RWPE1 (cell line): ENCODE measurements at regions not wholly inside any gene's neighbourhood (a gene's known extent, or its start where the extent isn't known, plus 50 kb on each side); places are given as distances from the start of the nearest gene placed in this dataset.

Experiments used
- CTCF ChIA-PET: fragments of 350-600 bp; sonication (Branson Sonifier 250); formaldehyde crosslinking; extraction: SDS; loops from one replicate; lab custom pipeline; 2021; lab: Yijun Ruan, JAX
- POLR2A ChIA-PET: fragments of 400-600 bp; formaldehyde crosslinking; extraction: SDS; loops from one replicate; lab custom pipeline; 2020; ENCODE audit warnings: antibody characterized with exemption; ENCODE audit not compliant: low non-redundant PET; lab: Yijun Ruan, JAX
- DNase-seq: peaks from one replicate; pipeline ENCODE4 v3.0.0; 2012; ENCODE audit warnings: low spot score
- H3K27ac ChIP-seq: fragments of 450-650 bp; 2 replicates; pipeline ENCODE4 v1.5.1; 2017
- CTCF ChIP-seq: fragments of 450-650 bp; conservative IDR thresholded peaks from 2 replicates; pipeline ENCODE4 v1.5.1; 2017; ENCODE audit warnings: low read depth, mild to moderate bottlenecking

GRCh38 chr16:54431041-54431996 is 144.7 kb upstream of the IRX3 start:
- ChIA-PET POLR2A (no interaction called here), CTCF (interaction anchor here (1.0 kb wide), 1 partner anchor 149 kb away, joined by 4 read pairs; no protein-coding TSS in a partner anchor)
- no peak for DNase-seq
- H3K27ac ChIP-seq: no peak overlapping the region
- no peak for TF ChIP-seq CTCF

GRCh38 chr16:54430491-54431030 is 144.0 kb upstream of the IRX3 start:
- DNase-seq: no peak
- CTCF ChIA-PET: no interaction called here
- POLR2A ChIA-PET: no interaction called here
- H3K27ac ChIP-seq: no peak overlapping the region
- TF ChIP-seq CTCF: no peak

GRCh38 chr16:54429029-54429428 is 142.4 kb upstream of the IRX3 start:
- POLR2A ChIA-PET: no interaction called here
- DNase-seq: no peak
- no peak overlapping the region for H3K27ac ChIP-seq
- CTCF ChIA-PET: interaction anchor here (0.7 kb wide), 1 partner anchor 39 kb away, joined by 3 read pairs; no protein-coding TSS in a partner anchor
- no peak for TF ChIP-seq CTCF

GRCh38 chr16:54426553-54426849 is 139.9 kb upstream of the IRX3 start:
- DNase-seq: no peak
- no peak overlapping the region for H3K27ac ChIP-seq
- TF ChIP-seq CTCF: no peak
- ChIA-PET CTCF (interaction anchor here (0.6 kb wide), 1 partner anchor 435 kb away, joined by 5 read pairs; no protein-coding TSS in a partner anchor), POLR2A (no interaction called here)

GRCh38 chr16:54425681-54426552 is 139.3 kb upstream of the IRX3 start:
- DNase-seq: no peak
- CTCF ChIA-PET: no interaction called here
- H3K27ac ChIP-seq: no peak overlapping the region
- no peak for TF ChIP-seq CTCF
- POLR2A ChIA-PET: no interaction called here

- H3K27ac ChIP-seq: no peak overlapping the region
- CTCF ChIA-PET: no interaction called here
- POLR2A ChIA-PET: no interaction called here
- TF ChIP-seq CTCF: no peak
- no peak for DNase-seq
These were observed 138.5 kb upstream of the IRX3 start for GRCh38 chr16:54425068-54425467.
